T-helper 2 cell treated with Interferon-gamma antibody and Interleukin-4, amounts not matched to agents 5 μg/mL and 100 μg/mL, for 36 hours (primary cell): ENCODE measurements at regions not wholly inside any gene's neighbourhood (a gene's known extent, or its start where the extent isn't known, plus 50 kb on each side); places are given as distances from the start of the nearest gene placed in this dataset.

Source experiments
- DNase-seq: peaks from one replicate; pipeline ENCODE4 v3.0.0; 2021; ENCODE audit warnings: low spot score
- H3K27ac Mint-ChIP-seq: one replicate; pipeline ENCODE4 v1.8.0; 2021; ENCODE audit warnings: mild to moderate bottlenecking, mixed read lengths
- H3K27me3 Mint-ChIP-seq: one replicate; pipeline ENCODE4 v1.8.0; 2021; ENCODE audit warnings: low read depth, mixed read lengths
- H3K36me3 Mint-ChIP-seq: one replicate; pipeline ENCODE4 v1.8.0; 2021; ENCODE audit warnings: low read depth, mixed read lengths
- H3K4me1 Mint-ChIP-seq: one replicate; pipeline ENCODE4 v1.8.0; 2021; ENCODE audit warnings: low read depth, mixed read lengths
- H3K4me3 Mint-ChIP-seq: one replicate; pipeline ENCODE4 v1.8.0; 2022; ENCODE audit warnings: mild to moderate bottlenecking, moderate library complexity, mixed read lengths
- H3K9me3 Mint-ChIP-seq: one replicate; pipeline ENCODE4 v1.8.0; 2021; ENCODE audit warnings: mixed read lengths

GRCh38 chr7:17477182-17477581, 178.7 kb downstream of the AHR start:
- DNase-seq = no peak
- H3K9me3 Mint-ChIP-seq = no peaks in the 10 kb centered on the region
- H3K36me3 Mint-ChIP-seq = no peaks in the 10 kb centered on the region
- H3K4me3 Mint-ChIP-seq = no peak overlapping the region
- no peak overlapping the region for H3K27ac Mint-ChIP-seq
- H3K4me1 Mint-ChIP-seq = no peaks in the 10 kb centered on the region
- H3K27me3 Mint-ChIP-seq = no peaks in the 10 kb centered on the region

GRCh38 chr7:17481118-17481517, 182.7 kb downstream of the AHR start:
- H3K4me1 Mint-ChIP-seq = no peaks in the 10 kb centered on the region
- H3K36me3 Mint-ChIP-seq = no peaks in the 10 kb centered on the region
- H3K27me3 Mint-ChIP-seq = no peaks in the 10 kb centered on the region
- no peak for DNase-seq
- peaks cover 3% of the 10 kb centered on the region for H3K9me3 Mint-ChIP-seq
- no peak overlapping the region for H3K4me3 Mint-ChIP-seq
- H3K27ac Mint-ChIP-seq = no peak overlapping the region

- no peak overlapping the region for H3K4me3 Mint-ChIP-seq
- no peaks in the 10 kb centered on the region for H3K36me3 Mint-ChIP-seq
These were observed 186.9 kb downstream of the AHR start for GRCh38 chr7:17485368-17485767.

GRCh38 chr7:17485904-17486303, 187.5 kb downstream of the AHR start:
- H3K9me3 Mint-ChIP-seq = peaks cover 3% of the 10 kb centered on the region
- no peak overlapping the region for H3K27ac Mint-ChIP-seq
- H3K4me3 Mint-ChIP-seq = no peak overlapping the region
- peaks cover 3% of the 10 kb centered on the region for H3K4me1 Mint-ChIP-seq
- no peaks in the 10 kb centered on the region for H3K27me3 Mint-ChIP-seq
- DNase-seq = no peak
- no peaks in the 10 kb centered on the region for H3K36me3 Mint-ChIP-seq

More at GRCh38 chr7:17485368-17485767, 186.9 kb downstream of the AHR start:
- Mint-ChIP-seq H3K4me1 (peaks cover under 1% of the 10 kb centered on the region), H3K27me3 (no peaks in the 10 kb centered on the region), H3K9me3 (peaks cover 3% of the 10 kb centered on the region), H3K27ac (no peak overlapping the region)
- DNase-seq = no peak

GRCh38 chr7:17486835-17487234, 188.4 kb downstream of the AHR start:
- Mint-ChIP-seq H3K4me1 (peaks cover 5% of the 10 kb centered on the region), H3K36me3 (no peaks in the 10 kb centered on the region), H3K4me3 (no peak overlapping the region), H3K9me3 (peaks cover 3% of the 10 kb centered on the region), H3K27me3 (no peaks in the 10 kb centered on the region), H3K27ac (no peak overlapping the region)
- DNase-seq = no peak

GRCh38 chr7:17487343-17487742, 188.9 kb downstream of the AHR start:
- Mint-ChIP-seq H3K4me3 (no peak overlapping the region), H3K27me3 (no peaks in the 10 kb centered on the region), H3K27ac (no peak overlapping the region), H3K9me3 (peaks cover 3% of the 10 kb centered on the region), H3K4me1 (peaks cover 5% of the 10 kb centered on the region), H3K36me3 (no peaks in the 10 kb centered on the region)
- DNase-seq = no peak

- Mint-ChIP-seq H3K36me3 (no peaks in the 10 kb centered on the region), H3K9me3 (peaks cover 3% of the 10 kb centered on the region), H3K27ac (no peak overlapping the region), H3K27me3 (no peaks in the 10 kb centered on the region), H3K4me1 (peaks cover 5% of the 10 kb centered on the region), H3K4me3 (no peak overlapping the region)
- no peak for DNase-seq
These were observed 190.4 kb downstream of the AHR start for GRCh38 chr7:17488829-17489228.

- Mint-ChIP-seq H3K36me3 (no peaks in the 10 kb centered on the region), H3K9me3 (no peaks in the 10 kb centered on the region), H3K4me3 (no peak overlapping the region), H3K27ac (no peak overlapping the region), H3K27me3 (no peaks in the 10 kb centered on the region), H3K4me1 (peaks cover 5% of the 10 kb centered on the region)
- no peak for DNase-seq
These were observed 191.5 kb downstream of the AHR start for GRCh38 chr7:17489961-17490360.

- H3K27ac Mint-ChIP-seq = no peak overlapping the region
- no peaks in the 10 kb centered on the region for H3K9me3 Mint-ChIP-seq
- no peaks in the 10 kb centered on the region for H3K27me3 Mint-ChIP-seq
- DNase-seq = no peak
- no peaks in the 10 kb centered on the region for H3K36me3 Mint-ChIP-seq
- peaks cover 7% of the 10 kb centered on the region for H3K4me1 Mint-ChIP-seq
- no peak overlapping the region for H3K4me3 Mint-ChIP-seq
These were observed 192.4 kb downstream of the AHR start for GRCh38 chr7:17490825-17491224.

GRCh38 chr7:17492437-17492836, 194.0 kb downstream of the AHR start:
- no peak overlapping the region for H3K4me3 Mint-ChIP-seq
- H3K4me1 Mint-ChIP-seq = peaks cover 10% of the 10 kb centered on the region
- peaks cover 2% of the 10 kb centered on the region for H3K27me3 Mint-ChIP-seq
- H3K9me3 Mint-ChIP-seq = no peaks in the 10 kb centered on the region
- no peaks in the 10 kb centered on the region for H3K36me3 Mint-ChIP-seq
- DNase-seq = no peak
- H3K27ac Mint-ChIP-seq = no peak overlapping the region

GRCh38 chr7:17493446-17493845, 195.0 kb downstream of the AHR start:
- Mint-ChIP-seq H3K4me3 (no peak overlapping the region), H3K27me3 (peaks cover 8% of the 10 kb centered on the region), H3K9me3 (no peaks in the 10 kb centered on the region), H3K36me3 (no peaks in the 10 kb centered on the region), H3K27ac (no peak overlapping the region), H3K4me1 (peaks cover 10% of the 10 kb centered on the region)
- no peak for DNase-seq

GRCh38 chr7:17495655-17496394, 197.4 kb downstream of the AHR start:
- H3K27ac Mint-ChIP-seq = no peak overlapping the region
- H3K4me3 Mint-ChIP-seq = no peak overlapping the region
- no peak for DNase-seq
- no peaks in the 10 kb centered on the region for H3K36me3 Mint-ChIP-seq
- H3K4me1 Mint-ChIP-seq = peaks cover 8% of the 10 kb centered on the region
- H3K9me3 Mint-ChIP-seq = no peaks in the 10 kb centered on the region
- H3K27me3 Mint-ChIP-seq = peaks cover 20% of the 10 kb centered on the region

GRCh38 chr7:17497136-17497535, 198.7 kb downstream of the AHR start:
- no peak for DNase-seq
- Mint-ChIP-seq H3K4me1 (peaks cover 5% of the 10 kb centered on the region), H3K9me3 (no peaks in the 10 kb centered on the region), H3K36me3 (no peaks in the 10 kb centered on the region), H3K27me3 (peaks cover 20% of the 10 kb centered on the region), H3K4me3 (no peak overlapping the region), H3K27ac (no peak overlapping the region)

GRCh38 chr7:17497549-17498167, 199.2 kb downstream of the AHR start:
- peaks cover 5% of the 10 kb centered on the region for H3K4me1 Mint-ChIP-seq
- no peaks in the 10 kb centered on the region for H3K9me3 Mint-ChIP-seq
- no peak overlapping the region for H3K27ac Mint-ChIP-seq
- no peak for DNase-seq
- H3K4me3 Mint-ChIP-seq = no peak overlapping the region
- no peaks in the 10 kb centered on the region for H3K36me3 Mint-ChIP-seq
- H3K27me3 Mint-ChIP-seq = peaks cover 20% of the 10 kb centered on the region

GRCh38 chr7:17498230-17498629, 199.8 kb downstream of the AHR start:
- Mint-ChIP-seq H3K27me3 (peaks cover 20% of the 10 kb centered on the region), H3K27ac (no peak overlapping the region), H3K36me3 (no peaks in the 10 kb centered on the region), H3K9me3 (no peaks in the 10 kb centered on the region), H3K4me1 (peaks cover 5% of the 10 kb centered on the region), H3K4me3 (no peak overlapping the region)
- no peak for DNase-seq
